ENCODE measurements at regions not wholly inside any gene's neighbourhood (a gene's known extent, or its start where the extent isn't known, plus 50 kb on each side); places are given as distances from the start of the nearest gene placed in this dataset.

GRCh38 chr1:186620566-186621350 is 59.5 kb downstream of the PTGS2 start:
- no peak overlapping the region for H3K4me3 ChIP-seq (replicated peaks; ENCODE audit: low read depth, low read length)
- TF ChIP-seq, protein P1, sequence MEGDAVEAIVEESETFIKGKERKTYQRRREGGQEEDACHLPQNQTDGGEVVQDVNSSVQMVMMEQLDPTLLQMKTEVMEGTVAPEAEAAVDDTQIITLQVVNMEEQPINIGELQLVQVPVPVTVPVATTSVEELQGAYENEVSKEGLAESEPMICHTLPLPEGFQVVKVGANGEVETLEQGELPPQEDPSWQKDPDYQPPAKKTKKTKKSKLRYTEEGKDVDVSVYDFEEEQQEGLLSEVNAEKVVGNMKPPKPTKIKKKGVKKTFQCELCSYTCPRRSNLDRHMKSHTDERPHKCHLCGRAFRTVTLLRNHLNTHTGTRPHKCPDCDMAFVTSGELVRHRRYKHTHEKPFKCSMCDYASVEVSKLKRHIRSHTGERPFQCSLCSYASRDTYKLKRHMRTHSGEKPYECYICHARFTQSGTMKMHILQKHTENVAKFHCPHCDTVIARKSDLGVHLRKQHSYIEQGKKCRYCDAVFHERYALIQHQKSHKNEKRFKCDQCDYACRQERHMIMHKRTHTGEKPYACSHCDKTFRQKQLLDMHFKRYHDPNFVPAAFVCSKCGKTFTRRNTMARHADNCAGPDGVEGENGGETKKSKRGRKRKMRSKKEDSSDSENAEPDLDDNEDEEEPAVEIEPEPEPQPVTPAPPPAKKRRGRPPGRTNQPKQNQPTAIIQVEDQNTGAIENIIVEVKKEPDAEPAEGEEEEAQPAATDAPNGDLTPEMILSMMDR (IDR thresholded peaks at IDR 0.05; ENCODE audit: low read depth, low read length, missing control alignments): no peak
- peak; percentile 80 for DNase-seq (ENCODE audit: extremely low read depth, low read depth)

DNA sequence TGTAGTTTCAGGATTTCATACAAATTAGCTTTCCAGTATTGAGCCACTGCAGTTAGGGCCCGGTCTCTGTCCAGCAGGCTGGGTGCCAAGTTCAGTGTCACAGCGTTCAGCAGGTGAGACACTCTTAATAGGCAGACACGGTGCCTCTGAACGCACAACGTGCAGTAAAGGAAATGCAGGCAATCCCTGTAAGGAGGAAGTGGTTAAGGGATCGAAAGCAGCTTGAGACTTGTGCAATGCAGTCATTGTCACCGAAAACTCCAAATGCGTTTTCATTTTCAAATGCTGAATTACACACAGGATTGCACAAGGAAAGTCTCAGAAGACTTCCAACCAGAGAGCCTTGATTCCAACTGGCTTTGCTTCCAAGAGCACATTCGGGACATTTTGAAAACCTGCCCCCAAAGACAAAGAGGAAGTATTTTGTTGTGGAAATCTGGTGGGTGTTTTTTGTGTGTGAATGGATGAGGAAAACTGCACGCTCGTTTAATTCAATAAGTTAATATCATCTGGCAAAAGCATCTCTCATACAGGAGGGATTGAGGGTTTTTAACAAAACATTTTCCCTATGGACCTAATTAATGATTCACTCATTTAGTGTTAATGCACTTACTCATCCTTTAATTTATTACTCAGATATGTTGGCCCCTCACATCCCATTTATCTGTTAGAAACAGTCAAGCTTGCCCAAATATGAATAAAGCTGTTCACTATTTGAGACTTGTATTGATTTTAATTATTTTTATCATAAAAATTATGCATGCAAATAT is 61.6 kb downstream of the PTGS2 start:
- H3K4me3 ChIP-seq (replicated peaks; ENCODE audit: low read depth, low read length): peak overlapping the region; percentile 28
- TF ChIP-seq, protein P1 (IDR thresholded peaks at IDR 0.05; ENCODE audit: low read depth, low read length, missing control alignments): no peak
- DNase-seq (ENCODE audit: extremely low read depth, low read depth): no peak

DNA sequence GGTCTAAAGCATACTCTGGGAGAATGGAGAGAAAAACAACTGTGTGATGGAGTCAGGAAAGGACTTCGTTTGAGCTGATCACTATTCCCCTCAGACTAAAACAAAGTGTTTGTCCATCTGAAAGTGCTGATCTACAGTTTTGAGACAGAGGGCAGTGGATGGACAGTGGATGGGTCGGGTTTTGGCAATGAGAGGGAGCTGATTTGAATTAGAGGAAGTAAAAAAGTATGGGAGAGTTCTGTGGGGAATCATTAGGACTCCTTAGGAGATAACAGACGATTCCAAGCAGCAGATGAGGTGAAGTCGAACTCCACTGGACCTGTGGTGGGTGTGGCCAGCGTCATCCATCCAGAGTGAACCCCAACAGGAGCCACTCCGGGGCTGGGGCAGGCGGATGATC is 62.3 kb downstream of the PTGS2 start:
- no peak overlapping the region; the same call in 1 of the 2 replicates for H3K4me3 ChIP-seq (replicated peaks; ENCODE audit: low read depth, low read length)
- DNase-seq (ENCODE audit: extremely low read depth, low read depth): no peak
- TF ChIP-seq, protein P1 (IDR thresholded peaks at IDR 0.05; ENCODE audit: low read depth, low read length, missing control alignments): no peak

GRCh38 chr1:186616511-186616910 is 63.7 kb downstream of the PTGS2 start:
- no peak overlapping the region for H3K4me3 ChIP-seq (replicated peaks; ENCODE audit: low read depth, low read length)
- DNase-seq (ENCODE audit: extremely low read depth, low read depth): no peak
- TF ChIP-seq, protein P1 (IDR thresholded peaks at IDR 0.05; ENCODE audit: low read depth, low read length, missing control alignments): no peak

DNA sequence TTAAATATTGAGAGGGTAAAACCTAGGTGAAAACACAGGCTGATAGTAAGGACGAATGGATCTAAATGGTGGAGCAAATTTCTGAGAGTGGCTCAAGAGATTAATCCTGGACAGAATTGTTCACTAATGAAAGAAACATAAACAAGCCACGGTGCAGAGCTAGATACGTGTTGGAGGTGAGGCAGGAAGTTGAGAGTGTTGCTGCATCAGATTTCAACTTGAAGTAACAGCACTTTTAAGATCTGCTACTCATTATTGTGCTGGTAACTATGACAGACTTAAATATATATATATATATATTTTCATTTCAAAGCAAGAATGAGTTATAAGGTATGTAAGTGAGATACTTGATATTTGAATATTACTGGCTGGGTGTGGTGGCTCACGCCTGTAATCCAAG is 64.9 kb downstream of the PTGS2 start:
- no peak overlapping the region for H3K4me3 ChIP-seq (replicated peaks; ENCODE audit: low read depth, low read length)
- no peak for DNase-seq (ENCODE audit: extremely low read depth, low read depth)
- TF ChIP-seq, protein P1 (IDR thresholded peaks at IDR 0.05; ENCODE audit: low read depth, low read length, missing control alignments): no peak

DNA sequence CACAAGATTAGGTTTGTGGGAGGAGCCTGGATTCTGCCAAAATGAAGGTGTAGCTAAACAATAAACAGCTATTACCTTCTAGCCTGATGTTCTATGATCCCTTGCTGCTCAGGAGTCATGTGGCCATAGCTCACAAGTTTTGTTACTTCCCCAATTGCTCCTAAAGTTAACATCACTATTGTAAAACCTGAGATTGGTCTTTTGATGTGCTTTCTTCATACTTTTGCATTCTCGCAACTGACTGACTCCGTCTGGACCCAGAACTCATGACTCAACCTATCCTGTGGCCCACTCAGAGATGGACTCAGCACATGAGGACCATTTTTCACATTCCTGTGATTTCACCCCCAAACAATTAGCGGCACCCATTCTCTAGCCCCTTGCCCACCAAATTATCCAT is 69.1 kb downstream of the PTGS2 start:
- no peak overlapping the region for H3K4me3 ChIP-seq (replicated peaks; ENCODE audit: low read depth, low read length)
- no peak for DNase-seq (ENCODE audit: extremely low read depth, low read depth)
- TF ChIP-seq, protein P1 (IDR thresholded peaks at IDR 0.05; ENCODE audit: low read depth, low read length, missing control alignments): no peak

All from HFF-Myc (cell line).